ENCODE measurements at regions not wholly inside any gene's neighbourhood (a gene's known extent, or its start where the extent isn't known, plus 50 kb on each side); places are given as distances from the start of the nearest gene placed in this dataset.

DNA sequence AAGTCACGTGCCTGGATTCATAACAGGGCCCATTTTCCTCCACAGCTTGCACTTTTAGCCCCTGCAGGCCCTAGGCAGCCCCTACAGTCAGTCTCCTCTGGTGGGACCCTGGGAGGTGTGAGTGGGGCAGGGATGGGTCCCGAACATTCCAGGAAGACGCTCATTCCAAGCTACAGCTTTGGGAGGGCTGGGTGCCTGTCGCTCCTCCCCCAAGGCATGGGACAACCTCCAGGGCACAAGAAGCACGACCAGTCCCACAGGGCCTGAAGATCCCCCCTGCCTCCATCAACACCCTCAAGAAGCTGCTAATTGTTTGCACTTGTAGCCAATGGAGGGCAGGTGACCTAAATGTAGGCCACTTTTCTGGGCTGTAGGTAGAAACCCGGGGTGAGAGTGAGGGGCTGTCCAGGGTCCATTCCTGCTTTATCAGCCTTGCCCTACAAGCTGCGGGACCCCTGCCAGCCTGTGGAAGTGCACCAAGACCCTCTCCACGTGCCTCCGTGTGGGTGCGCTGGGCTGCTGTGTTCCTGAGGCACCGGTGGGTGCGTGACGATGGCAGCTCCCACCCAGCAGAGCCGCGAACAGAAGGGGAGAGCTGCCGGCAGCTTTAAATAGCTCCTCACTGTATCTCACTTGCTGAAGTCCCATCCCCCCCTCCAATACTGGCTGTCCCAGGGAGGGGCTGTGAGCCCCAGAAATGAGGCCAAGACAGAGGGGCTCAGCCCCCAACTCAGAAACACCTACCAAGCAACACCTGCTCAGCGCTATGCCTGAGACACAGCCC, 91.9 kb upstream of the ARAP3 start:
- TF ChIP-seq, protein P1, sequence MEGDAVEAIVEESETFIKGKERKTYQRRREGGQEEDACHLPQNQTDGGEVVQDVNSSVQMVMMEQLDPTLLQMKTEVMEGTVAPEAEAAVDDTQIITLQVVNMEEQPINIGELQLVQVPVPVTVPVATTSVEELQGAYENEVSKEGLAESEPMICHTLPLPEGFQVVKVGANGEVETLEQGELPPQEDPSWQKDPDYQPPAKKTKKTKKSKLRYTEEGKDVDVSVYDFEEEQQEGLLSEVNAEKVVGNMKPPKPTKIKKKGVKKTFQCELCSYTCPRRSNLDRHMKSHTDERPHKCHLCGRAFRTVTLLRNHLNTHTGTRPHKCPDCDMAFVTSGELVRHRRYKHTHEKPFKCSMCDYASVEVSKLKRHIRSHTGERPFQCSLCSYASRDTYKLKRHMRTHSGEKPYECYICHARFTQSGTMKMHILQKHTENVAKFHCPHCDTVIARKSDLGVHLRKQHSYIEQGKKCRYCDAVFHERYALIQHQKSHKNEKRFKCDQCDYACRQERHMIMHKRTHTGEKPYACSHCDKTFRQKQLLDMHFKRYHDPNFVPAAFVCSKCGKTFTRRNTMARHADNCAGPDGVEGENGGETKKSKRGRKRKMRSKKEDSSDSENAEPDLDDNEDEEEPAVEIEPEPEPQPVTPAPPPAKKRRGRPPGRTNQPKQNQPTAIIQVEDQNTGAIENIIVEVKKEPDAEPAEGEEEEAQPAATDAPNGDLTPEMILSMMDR (conservative IDR thresholded peaks at IDR 0.05; ENCODE audit: low read depth in 2 of 2) = no peak
- no peak for TF ChIP-seq POLR2AphosphoS5 (IDR thresholded peaks at IDR 0.05; ENCODE audit: low read depth)
- no peak for TF ChIP-seq EZH2 (IDR thresholded peaks at IDR 0.05; ENCODE audit: low read depth, unreplicated experiment)
- TF ChIP-seq, protein P2, sequence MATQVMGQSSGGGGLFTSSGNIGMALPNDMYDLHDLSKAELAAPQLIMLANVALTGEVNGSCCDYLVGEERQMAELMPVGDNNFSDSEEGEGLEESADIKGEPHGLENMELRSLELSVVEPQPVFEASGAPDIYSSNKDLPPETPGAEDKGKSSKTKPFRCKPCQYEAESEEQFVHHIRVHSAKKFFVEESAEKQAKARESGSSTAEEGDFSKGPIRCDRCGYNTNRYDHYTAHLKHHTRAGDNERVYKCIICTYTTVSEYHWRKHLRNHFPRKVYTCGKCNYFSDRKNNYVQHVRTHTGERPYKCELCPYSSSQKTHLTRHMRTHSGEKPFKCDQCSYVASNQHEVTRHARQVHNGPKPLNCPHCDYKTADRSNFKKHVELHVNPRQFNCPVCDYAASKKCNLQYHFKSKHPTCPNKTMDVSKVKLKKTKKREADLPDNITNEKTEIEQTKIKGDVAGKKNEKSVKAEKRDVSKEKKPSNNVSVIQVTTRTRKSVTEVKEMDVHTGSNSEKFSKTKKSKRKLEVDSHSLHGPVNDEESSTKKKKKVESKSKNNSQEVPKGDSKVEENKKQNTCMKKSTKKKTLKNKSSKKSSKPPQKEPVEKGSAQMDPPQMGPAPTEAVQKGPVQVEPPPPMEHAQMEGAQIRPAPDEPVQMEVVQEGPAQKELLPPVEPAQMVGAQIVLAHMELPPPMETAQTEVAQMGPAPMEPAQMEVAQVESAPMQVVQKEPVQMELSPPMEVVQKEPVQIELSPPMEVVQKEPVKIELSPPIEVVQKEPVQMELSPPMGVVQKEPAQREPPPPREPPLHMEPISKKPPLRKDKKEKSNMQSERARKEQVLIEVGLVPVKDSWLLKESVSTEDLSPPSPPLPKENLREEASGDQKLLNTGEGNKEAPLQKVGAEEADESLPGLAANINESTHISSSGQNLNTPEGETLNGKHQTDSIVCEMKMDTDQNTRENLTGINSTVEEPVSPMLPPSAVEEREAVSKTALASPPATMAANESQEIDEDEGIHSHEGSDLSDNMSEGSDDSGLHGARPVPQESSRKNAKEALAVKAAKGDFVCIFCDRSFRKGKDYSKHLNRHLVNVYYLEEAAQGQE (IDR thresholded peaks at IDR 0.05; ENCODE audit: unreplicated experiment) = no peak

All from GM23338 (cell line).